Erythroblast (primary cell): ENCODE measurements at regions not wholly inside any gene's neighbourhood (a gene's known extent, or its start where the extent isn't known, plus 50 kb on each side); places are given as distances from the start of the nearest gene placed in this dataset.

Source experiments
- GATA1 ChIP-seq: IDR thresholded peaks from 2 replicates; pipeline ENCODE4 v1.6.1; 2011; ENCODE audit warnings: low read depth, mild to moderate bottlenecking, control low read depth, low read length, moderate library complexity
- POLR2A ChIP-seq: IDR thresholded peaks from 2 replicates; pipeline ENCODE4 v1.6.1; 2011; ENCODE audit warnings: mild to moderate bottlenecking, low read length

DNA sequence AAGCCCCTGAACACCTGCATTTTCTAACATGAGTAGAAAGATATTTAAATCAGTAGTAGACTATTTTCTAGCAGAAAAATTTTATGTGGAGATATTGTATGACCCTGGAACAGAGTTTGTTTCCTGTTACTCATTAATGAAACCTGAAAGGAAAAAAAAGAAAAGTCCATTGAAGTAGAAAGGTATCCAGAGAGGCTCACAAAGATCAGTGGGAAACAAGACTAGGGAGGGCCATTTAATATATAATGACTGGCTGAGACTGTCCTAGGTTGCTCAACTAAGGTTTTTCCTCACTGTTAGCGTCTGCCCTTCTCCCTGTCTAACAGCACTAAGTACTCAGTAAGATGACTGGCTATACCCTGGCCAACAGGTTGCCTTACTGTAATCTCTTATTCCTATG, 788.6 kb downstream of the GLUD2 start:
- TF ChIP-seq POLR2A (no peak), GATA1 (no peak)
